GM12892 (cell line): ENCODE measurements at regions not wholly inside any gene's neighbourhood (a gene's known extent, or its start where the extent isn't known, plus 50 kb on each side); places are given as distances from the start of the nearest gene placed in this dataset.

ENCODE experiments used
- DNase-seq: peaks from one replicate; pipeline ENCODE4 v3.0.0; 2011; ENCODE audit not compliant: insufficient read length
- FAIRE-seq: peaks from 2 replicates; lab custom pipeline; 2011; peaks lifted over from hg19 to GRCh38; lab: Jason Lieb, UNC
- POLR2A ChIP-seq: IDR thresholded peaks from 2 replicates; pipeline ENCODE4 v1.6.1; 2011; ENCODE audit warnings: low read depth, low read length, control low read depth
- POLR2AphosphoS5 ChIP-seq: IDR thresholded peaks from 2 replicates; pipeline ENCODE4 v1.6.1; 2011; ENCODE audit warnings: low read depth, low read length, control low read depth
- TAF1 ChIP-seq: IDR thresholded peaks from 2 replicates; pipeline ENCODE4 v1.6.1; 2011; ENCODE audit warnings: low read depth, mild to moderate bottlenecking, control low read depth, low read length, borderline replicate concordance

DNA sequence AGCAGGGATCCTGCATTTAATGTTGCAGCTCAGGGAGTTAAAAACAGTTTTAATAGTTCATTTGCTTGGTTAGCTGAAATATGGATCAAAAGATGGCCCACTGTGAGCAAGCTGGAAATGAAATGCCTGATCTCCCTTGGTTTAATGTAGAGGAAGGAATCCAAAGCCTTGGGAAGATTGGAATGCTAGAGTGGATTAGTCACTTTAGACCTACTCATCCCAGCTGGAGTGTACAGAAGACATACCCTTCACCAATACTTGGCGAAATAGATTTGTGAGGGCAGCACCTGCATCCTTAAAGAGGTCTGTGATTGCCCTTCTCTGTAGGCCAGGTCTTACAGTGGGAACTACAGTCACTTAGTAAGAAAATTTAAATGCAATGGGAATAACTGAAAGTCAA lies 58.0 kb upstream of the KRAS start:
- FAIRE-seq (no peak), DNase-seq (no peak)
- TF ChIP-seq POLR2AphosphoS5 (no peak), TAF1 (no peak), POLR2A (no peak)

DNA sequence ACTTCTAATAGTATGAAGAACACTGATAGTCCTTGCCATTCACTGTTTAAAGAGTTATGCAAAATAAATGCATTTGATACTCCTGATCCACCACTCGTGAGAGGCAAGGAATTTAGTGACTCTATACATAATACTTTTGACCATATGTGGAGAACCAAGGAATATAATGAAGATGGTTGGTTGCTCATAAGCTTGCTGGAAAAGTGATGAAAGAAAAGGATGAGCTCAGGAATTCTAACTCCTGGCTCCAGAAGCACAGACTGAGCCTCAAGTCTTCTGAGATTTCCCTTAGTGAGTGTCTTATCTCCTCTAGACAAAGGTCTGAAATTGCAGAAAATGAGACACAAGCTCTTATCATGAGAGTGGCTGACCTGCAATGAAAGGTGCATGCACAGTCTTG lies 57.1 kb upstream of the KRAS start:
- FAIRE-seq (no peak), DNase-seq (no peak)
- TF ChIP-seq POLR2AphosphoS5, result no peak
- TF ChIP-seq POLR2A, result no peak
- TF ChIP-seq TAF1, result no peak

DNA sequence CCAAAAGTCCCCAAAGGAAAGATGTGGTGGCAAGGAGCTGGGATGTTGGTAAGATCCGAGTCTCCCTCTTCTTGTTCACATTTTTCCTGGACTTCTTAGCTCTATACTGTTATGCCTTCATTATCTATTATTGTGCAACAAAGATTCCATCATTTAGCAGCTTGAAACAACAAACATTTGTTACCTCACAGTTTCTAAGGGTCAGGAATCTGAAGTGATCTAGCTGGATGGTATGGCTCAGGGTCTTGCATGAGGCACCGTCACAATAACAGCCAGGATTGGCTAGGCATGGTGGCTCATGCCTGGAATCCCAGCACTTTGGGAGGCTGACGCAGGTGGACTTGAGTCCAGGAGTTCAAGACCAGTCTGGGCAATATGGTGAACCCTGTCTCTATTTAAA lies 51.1 kb upstream of the KRAS start:
- no peak for FAIRE-seq

More for the DNA sequence above, 51.1 kb upstream of the KRAS start:
- DNase-seq, result no peak
- TF ChIP-seq TAF1 (no peak), POLR2A (no peak), POLR2AphosphoS5 (no peak)
